Stimulated activated CD4-positive, alpha-beta T cell treated with anti-CD3 and anti-CD28 coated beads, Interleukin-1b, Interleukin-23, amount 100 ng/mL, for 24 hours (primary cell): ENCODE measurements at regions not wholly inside any gene's neighbourhood (a gene's known extent, or its start where the extent isn't known, plus 50 kb on each side); places are given as distances from the start of the nearest gene placed in this dataset.
A peak's percentile ranks its signal among the peaks of the same experiment; 100 is the strongest.

ENCODE experiments used
- DNase-seq, 4 experiments: peaks; one replicate each; pipeline ENCODE4 v3.0.0-alpha.2; 2020; ENCODE audit warnings: low read depth in 4 of 4, low spot score in 1 of 4

- DNase-seq = no peak
Measured at GRCh38 chr2:7952046-7952745, 729.7 kb upstream of the ID2 start.

DNA sequence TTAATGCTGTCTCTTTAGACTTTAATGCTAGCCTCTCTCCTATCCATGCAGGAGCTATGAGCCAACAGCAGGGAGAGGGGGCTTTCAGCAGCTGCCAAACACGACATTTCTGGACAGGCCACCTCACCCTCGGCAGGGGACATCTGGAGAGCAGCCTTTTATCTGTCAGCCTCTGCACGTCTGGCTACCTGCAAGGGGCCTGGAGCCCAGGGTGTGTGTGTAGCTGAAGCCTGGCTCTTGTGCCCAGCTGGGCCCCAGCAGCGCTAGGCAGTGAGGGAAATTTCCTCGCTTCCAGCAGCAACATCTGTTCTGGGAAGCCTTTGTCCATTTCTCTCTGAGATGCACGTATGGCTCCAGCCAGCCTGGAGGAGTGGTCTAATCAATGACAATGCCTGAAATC is 728.7 kb upstream of the ID2 start:
- DNase-seq = no peak

DNA sequence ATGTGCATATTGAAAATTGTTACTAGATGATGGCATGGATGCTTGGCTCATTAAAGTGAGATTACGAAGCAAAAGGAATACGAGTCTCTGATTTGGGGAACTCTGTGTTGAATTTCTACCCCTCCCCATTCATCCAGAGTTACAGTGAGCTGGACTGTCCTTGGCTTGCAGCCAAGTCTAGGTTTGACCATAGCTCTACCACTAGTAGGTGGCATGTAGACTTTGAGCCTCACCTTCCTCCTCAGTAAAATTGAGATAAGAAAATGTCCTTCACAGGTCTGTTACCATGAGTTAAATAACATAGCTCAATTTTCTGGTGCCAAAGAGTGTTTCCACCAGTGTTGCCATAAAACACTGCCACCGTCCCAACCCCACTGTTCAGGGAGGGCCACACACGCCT is 727.6 kb upstream of the ID2 start:
- no peak for DNase-seq

DNA sequence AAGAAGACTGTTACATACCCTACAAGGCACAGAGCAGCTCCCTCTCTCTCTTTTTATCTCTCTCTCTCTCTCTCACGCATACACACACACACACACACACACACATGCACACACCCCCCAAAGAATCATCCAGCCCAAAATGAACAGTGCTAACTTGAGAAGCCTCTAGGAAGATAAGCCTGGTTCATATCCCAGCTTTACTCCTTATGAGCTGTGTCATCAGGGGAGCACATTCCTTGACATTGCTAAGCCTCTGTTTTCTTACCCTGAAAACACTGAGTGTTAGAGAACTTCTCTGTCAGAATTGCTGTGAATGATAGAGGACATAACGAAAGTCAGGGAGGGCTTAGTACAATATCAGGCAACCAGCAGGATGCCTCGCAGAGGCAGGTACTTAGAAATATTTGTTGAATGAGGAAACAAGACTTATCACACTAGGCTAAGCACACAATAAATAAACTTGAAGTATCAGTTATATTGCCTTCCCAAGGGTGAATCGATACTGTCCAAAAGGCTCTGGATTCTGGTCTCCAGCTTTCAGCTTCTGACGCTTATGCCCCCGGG is 725.6 kb upstream of the ID2 start:
- DNase-seq = no peak

GRCh38 chr2:7961550-7961949 is 720.3 kb upstream of the ID2 start:
- DNase-seq = no peak

DNA sequence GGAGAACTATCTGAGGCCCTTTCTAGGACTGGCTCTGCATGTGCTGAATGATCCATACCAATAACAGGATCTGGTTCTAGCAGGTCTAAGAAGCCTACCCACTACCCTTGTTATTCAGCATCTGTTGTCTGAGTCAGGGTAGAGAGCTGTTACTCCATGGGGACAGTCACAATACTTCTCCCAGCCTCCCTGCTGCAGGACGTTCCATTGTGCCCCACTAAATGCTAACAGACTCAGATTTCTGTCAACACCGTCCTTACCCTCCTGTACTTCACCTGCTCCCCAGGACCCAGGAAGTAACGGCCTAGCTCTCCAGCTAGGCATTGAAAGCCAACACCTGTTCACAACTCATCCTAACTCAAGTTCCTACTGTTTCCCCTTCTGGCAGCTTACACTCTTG is 719.7 kb upstream of the ID2 start:
- no peak for DNase-seq

DNA sequence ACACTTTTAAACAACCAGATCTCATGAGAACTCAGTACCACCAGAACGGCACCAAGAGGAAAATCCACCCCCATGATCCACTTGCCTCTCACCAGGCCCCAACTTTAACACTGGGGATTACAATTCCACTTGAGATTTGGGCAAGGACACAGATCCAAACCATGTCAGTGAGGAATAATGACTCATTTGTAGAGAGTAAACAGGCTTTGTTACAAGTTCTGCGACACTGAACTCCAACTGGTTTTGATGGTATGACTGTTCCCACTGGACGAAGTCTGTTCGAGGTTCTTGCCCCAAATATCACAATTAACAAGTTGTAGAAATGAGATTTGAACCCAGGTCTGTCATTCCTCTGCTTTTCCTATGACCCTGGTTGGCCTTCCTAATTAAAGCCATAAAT is 718.1 kb upstream of the ID2 start:
- DNase-seq = no peak

DNA sequence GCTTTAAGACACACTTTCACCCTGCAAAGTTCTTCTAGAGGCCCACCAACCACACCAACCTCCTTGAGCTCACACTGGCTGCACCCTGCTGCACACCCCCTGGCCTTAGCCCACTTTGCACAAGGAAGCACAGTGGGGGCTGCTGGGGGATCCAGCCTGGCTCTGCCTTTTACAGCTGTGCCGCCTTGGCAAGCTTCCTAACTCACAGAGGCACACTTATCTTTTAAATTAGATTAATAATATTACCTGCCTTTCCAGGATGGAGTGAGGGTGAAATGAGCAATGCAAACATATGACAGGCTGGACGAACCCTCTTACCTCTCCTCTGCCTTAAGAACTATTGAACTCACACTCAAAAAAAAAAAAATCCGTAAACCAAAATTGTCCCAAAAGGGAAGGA is 715.8 kb upstream of the ID2 start:
- DNase-seq = no peak

DNA sequence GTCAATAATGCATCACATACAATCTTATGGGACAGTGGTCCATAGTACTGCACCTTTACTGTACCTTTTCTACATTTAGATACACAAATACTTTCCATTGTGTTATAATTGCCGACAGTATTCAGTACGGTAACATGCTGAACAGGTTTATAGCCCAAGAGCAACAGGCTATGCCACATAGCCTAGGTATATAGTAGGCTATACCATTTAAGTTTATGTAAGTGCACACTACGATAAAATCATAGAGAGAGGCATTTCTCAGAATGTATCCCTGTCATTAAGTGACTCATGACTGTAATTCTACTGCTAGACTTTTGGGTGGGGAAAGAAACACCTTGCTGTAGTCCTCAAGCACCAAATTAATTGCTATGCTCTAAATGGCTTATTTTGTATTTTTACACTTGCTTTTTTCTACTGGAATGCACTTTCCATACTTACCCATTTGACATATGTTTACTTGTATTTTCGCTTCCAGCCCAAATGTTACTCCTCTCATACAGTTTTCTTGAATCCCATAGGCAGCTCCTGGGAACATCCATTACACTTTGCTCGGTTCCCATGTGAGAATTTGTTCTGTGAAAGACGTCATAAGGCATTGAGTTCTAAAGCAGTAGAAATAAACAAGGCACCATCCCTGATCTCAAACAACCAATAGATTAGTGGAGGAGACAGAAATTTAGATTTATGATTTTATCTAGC is 714.0 kb upstream of the ID2 start:
- DNase-seq = no peak

DNA sequence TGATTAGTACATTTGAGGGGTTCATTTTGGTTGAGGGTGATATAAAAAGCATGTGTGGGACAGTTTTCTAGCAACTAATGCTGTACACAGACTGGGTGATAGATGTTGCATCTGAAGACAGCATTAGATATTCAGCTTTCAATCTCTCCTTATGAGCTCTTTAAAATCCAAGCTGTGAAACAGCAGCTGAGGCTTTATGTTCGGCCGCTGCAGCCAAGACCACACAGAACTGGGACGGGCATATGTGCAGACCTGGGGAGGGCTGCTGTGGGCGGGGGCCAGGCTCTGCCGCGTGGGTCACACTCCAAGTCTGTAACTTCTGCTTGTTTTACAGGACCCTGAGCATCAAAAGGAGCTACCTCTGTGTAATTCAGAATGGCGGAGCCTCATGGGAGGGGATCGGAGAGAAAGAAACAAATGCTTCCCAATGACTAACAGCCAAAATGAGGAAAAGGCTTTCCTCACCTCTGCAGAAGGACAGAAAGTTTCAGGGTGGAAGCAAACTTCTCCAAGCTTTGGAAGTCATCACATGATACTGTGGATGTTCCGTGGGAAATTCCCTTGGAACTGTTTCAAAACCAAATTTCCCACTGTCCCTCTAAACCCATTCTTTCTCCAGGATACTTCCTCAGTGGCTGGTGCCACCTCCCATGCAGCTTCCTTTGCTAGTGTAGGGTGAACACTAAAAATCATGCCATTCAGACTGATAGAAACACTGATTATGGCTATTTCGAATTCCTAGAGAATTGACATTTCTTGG is 711.9 kb upstream of the ID2 start:
- no peak for DNase-seq

- DNase-seq = no peak
Measured at GRCh38 chr2:7971248-7971647, 710.6 kb upstream of the ID2 start.

DNA sequence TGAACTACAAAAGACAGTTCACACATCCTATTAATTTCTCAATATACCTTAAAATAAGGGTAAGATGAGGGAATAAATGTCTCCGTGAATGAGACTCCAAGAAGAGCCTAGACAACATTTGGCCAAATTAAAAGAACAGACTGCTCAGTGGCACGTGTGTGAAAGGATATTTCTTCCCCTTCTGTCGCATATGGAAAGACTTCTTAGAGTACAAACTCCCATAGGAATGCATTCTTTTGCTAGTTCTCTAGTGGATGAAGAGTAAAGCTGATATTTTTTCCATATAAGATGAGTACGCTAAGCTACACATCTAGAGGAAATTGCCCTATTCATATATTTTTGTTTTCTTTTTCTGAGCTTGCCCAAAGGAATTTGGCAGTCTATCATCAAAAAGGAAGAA is 710.0 kb upstream of the ID2 start:
- DNase-seq = no peak

DNA sequence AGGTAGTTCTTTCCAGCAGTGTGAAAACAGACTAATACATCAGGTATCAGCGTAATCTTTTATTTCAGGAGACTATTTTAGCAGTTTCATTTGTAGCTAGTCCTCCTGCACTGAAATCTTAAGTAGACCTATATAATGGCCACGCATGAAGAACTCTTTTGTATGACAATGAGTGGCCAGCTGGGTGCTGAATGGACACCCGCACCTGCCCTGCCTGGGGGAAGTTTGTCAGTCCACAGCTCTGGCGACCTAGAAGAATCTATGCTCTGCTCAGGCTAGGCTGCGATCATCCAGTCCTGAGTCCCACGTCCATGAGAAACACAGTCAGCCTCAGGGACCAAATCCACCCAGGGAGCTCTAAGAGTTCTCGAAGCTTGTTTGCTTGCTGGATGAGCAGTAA is 709.2 kb upstream of the ID2 start:
- no peak for DNase-seq

GRCh38 chr2:7973801-7974480 is 707.9 kb upstream of the ID2 start:
- no peak for DNase-seq

GRCh38 chr2:7974936-7975335 is 706.9 kb upstream of the ID2 start:
- DNase-seq = no peak

- DNase-seq = no peak
Measured at GRCh38 chr2:7976206-7976605, 705.6 kb upstream of the ID2 start.

DNA sequence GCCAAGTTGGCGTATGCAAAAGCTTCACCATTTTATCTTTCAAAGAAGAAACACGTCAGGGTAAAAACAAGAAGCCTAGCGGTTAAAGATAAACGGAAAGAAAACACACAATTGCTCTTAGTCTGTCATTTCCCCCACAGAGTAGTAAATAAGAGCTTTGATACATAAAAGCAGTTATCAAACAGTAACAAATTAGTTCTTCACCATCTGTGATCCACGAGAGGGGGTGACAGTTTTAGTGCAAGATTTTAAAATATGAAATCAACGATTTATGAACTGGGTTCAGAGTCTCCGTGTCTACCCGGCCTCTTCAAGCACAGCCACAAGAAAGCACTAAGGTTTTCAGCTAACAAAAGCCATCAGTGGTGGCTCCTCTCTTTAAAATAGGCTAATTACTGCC is 703.9 kb upstream of the ID2 start:
- no peak for DNase-seq

DNA sequence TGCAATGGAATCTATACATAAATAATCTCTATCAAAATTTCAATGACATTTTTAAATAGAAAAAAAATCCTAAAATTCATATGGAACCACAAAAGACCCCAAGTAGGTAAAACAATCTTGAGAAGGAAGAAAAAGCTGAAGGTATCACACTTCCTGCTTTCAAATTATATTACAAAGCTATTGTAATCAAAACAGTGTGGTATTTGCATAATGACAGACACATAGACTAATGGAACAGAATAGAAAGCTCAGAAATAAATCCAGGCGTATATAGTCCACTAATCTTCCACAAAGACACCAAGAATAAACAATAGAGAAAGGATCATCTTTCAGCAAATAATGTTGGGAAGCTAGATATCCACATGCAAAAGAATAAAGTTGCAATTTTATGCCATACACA is 699.8 kb upstream of the ID2 start:
- no peak for DNase-seq

DNA sequence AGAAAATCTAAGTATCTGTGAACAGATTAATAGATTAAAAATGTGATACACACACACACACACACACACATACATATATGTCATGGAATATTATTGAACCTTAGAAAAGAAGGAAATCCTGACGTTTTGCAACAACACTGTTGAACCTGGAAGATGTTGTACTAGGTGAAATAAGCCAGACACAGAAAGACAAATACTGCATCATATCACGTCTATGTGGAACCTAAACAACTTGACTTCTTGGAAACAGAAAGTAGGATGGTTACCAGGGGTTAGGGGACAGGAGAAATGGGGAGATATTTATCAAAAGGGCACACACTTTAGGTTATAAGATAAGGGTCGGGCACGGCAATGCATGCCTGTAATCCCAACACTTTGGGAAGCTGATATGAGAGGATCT is 698.4 kb upstream of the ID2 start:
- DNase-seq = no peak

DNA sequence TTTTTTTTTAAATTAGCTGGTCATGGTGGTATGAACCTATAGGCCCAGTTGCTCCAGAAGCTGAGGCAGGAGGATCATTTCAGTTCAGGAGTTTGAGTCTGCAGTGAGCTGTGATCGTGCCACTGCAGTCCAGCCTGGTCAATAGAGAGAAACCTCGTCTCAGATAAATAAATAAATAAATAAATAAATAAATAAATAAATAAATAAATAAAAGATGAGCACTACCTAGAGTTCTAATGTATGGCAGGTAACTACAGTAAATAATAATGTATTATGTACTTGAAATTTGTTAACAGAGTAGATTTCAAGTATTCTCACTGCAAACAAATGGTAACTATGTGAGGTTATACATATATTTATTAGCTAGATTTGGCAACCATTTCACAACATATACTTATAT is 697.9 kb upstream of the ID2 start:
- DNase-seq = no peak

DNA sequence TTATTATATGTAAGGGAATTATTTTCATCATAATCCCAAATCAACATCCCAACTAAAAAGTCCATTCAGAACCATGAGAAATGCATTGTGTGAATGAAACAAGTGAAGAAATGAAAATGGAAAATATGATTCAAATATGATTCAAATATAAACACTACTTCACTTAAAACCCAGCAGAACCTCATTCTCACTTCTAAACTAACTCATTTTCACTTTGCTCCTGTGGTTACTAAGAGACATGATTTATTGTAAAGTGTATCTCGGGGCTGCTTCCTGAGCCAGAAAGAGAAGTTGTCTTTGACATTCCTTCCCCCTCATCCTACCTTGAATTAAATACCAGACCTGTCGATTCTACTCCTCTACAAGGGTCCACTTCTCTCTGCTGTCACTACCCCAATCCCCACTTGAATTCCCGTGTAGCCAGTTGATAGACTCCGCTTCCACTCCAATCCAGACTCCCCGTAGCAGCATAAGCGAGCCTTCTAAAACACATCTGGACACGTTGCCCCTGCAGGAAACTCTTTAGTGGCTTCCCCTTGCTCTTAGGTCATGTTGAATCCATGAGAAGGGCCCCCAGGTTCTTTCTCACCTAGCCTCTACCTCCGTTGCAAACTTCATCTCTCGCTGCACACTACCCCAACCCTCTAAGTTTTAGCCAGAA is 697.0 kb upstream of the ID2 start:
- DNase-seq = peak in 1 of 4 experiments; percentile 1
